HUES6 (cell line): ENCODE measurements at regions not wholly inside any gene's neighbourhood (a gene's known extent, or its start where the extent isn't known, plus 50 kb on each side); places are given as distances from the start of the nearest gene placed in this dataset.

Experiments
- H3K27ac ChIP-seq: 2 replicates; pipeline ENCODE4 v1.7.0; 2013; ENCODE audit warnings: low read depth, mild to moderate bottlenecking, low read length, inconsistent platforms
- H3K27me3 ChIP-seq: 2 replicates; pipeline ENCODE4 v1.6.1; 2013; ENCODE audit warnings: low read length; ENCODE audit not compliant: control insufficient read depth, insufficient read depth
- H3K36me3 ChIP-seq: 2 replicates; pipeline ENCODE4 v1.6.1; 2013; ENCODE audit warnings: low read length; ENCODE audit not compliant: control insufficient read depth, insufficient read depth
- H3K4me1 ChIP-seq: 2 replicates; pipeline ENCODE4 v1.6.1; 2013; ENCODE audit warnings: low read length; ENCODE audit not compliant: control insufficient read depth, insufficient read depth
- H3K4me3 ChIP-seq: 2 replicates; pipeline ENCODE4 v1.5.1; 2013; ENCODE audit warnings: low read depth, low read length
- H3K9ac ChIP-seq: one replicate; pipeline ENCODE4 v1.6.1; 2013; ENCODE audit warnings: mild to moderate bottlenecking, low read length
- H3K9me3 ChIP-seq: 2 replicates; pipeline ENCODE4 v1.6.1; 2013; ENCODE audit warnings: low read depth, low read length; ENCODE audit not compliant: control insufficient read depth, insufficient read depth

- Histone ChIP-seq H3K9ac (no peak overlapping the region), H3K27ac (no peak overlapping the region), H3K36me3 (no peaks in the 10 kb centered on the region), H3K4me1 (no peaks in the 10 kb centered on the region), H3K9me3 (no peaks in the 10 kb centered on the region), H3K4me3 (no peak overlapping the region), H3K27me3 (no peaks in the 10 kb centered on the region)
These were observed 132.5 kb upstream of the ARGLU1 start for GRCh38 chr13:106700439-106700838.

DNA sequence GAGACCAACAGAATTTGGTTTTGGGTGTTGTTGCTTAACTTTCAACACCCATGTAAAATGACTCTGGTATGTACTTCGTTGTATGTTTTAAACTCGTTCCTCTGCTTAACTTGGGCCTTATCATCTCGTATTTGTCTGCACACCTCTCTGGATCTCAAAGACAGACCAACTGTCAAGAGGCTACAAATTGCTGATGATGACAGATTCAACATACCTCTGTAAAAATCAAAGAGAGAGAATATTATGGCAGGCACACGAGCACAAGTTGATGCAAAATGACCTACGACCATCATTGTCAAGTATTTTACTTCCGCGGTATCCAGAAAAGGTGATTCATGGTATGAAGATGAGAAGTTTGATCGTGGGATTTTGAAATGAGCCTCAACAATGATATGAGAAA is 132.1 kb upstream of the ARGLU1 start:
- H3K9ac ChIP-seq, result no peak overlapping the region
- no peak overlapping the region for H3K27ac ChIP-seq
- H3K4me1 ChIP-seq, result no peaks in the 10 kb centered on the region
- no peaks in the 10 kb centered on the region for H3K36me3 ChIP-seq
- no peaks in the 10 kb centered on the region for H3K9me3 ChIP-seq
- no peak overlapping the region for H3K4me3 ChIP-seq
- H3K27me3 ChIP-seq, result no peaks in the 10 kb centered on the region

GRCh38 chr13:106699311-106699710 is 131.4 kb upstream of the ARGLU1 start:
- Histone ChIP-seq H3K9ac (no peak overlapping the region), H3K27ac (no peak overlapping the region), H3K36me3 (no peaks in the 10 kb centered on the region), H3K4me3 (no peak overlapping the region), H3K4me1 (no peaks in the 10 kb centered on the region), H3K27me3 (no peaks in the 10 kb centered on the region), H3K9me3 (no peaks in the 10 kb centered on the region)

DNA sequence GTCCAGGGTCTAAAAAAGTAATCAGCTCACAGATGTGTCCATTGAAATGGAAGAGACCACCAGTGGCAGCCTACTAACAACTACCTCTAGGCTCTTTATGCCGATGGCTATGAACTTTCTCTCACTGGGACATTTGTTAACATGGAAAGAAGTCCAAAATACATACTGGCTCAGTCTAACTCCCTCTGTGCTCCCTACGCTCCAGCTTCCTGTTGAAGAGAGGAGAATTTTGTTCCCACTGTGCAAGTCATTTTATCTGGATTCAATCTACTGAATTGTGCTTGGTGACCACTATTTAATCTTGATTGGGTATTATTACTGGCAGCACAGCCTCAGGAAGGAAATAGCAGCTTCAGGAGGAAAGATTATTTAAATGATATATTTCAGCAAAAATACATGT is 128.8 kb upstream of the ARGLU1 start:
- Histone ChIP-seq H3K4me1 (peaks cover 4% of the 10 kb centered on the region), H3K27me3 (no peaks in the 10 kb centered on the region), H3K36me3 (no peaks in the 10 kb centered on the region), H3K9ac (no peak overlapping the region), H3K4me3 (no peak overlapping the region), H3K9me3 (no peaks in the 10 kb centered on the region), H3K27ac (no peak overlapping the region)

DNA sequence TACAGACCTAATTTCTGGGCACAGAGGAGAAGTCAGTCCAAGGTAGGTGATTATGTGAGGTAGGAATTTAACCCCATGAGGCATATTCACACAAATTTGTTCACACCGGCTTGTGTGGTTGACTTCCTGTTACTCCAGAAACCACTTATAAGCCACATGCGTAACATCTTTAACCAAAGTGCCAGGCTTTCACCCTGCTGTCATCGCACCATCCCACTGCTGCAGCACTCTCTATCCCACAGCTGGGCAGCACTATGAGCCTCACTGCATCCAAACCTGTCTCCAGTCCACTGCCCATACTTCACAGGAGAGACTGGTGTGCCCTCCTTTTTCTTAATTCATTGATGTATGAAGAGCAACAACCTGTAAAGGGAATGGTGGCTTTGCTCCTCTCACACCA is 128.2 kb upstream of the ARGLU1 start:
- no peaks in the 10 kb centered on the region for H3K9me3 ChIP-seq

DNA sequence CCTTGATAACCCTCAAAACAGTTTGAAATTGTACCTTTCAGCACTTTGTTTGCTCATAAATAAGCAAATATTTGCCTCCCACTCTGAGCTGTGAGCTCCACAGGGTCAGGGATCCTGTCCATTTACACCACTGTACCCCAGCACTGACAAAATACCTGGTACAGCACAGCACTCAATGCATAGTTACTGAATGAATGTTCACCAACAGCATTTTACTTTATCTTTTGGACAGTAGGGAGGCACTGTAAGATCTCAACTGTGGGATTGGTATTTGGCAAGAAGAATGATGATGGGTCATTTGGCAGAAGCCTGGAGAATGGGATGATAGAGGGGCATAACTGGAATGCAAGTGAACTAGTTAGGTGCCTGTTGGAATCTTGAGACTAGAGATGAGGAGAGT is 127.2 kb upstream of the ARGLU1 start:
- no peak overlapping the region for H3K27ac ChIP-seq
- no peaks in the 10 kb centered on the region for H3K9me3 ChIP-seq
- peaks cover 4% of the 10 kb centered on the region for H3K4me1 ChIP-seq
- H3K36me3 ChIP-seq, result no peaks in the 10 kb centered on the region
- no peak overlapping the region for H3K9ac ChIP-seq
- no peak overlapping the region for H3K4me3 ChIP-seq
- no peaks in the 10 kb centered on the region for H3K27me3 ChIP-seq

More for the DNA sequence above, 128.2 kb upstream of the ARGLU1 start:
- H3K9ac ChIP-seq, result no peak overlapping the region
- H3K4me3 ChIP-seq, result no peak overlapping the region
- H3K27me3 ChIP-seq, result no peaks in the 10 kb centered on the region
- H3K36me3 ChIP-seq, result no peaks in the 10 kb centered on the region
- no peak overlapping the region for H3K27ac ChIP-seq
- H3K4me1 ChIP-seq, result peaks cover 4% of the 10 kb centered on the region

DNA sequence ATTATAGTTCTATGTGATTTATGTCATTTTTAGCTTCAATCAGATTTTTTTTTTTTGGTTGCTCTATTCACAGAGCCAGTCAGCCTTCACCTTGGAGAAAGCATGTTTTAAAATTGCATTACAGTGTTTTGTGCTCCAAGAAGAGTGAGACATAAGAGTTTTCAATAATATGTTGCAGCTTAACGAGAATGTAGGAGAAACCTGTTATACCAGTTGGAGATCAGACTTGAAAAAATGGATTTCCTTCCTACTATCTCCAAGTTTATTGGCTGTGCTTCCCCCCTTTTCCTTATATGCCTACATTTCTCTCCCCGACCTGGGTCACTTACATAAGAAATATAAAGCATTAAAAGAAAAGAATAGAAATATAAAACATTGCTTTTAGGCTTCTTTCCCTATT is 123.9 kb upstream of the ARGLU1 start:
- Histone ChIP-seq H3K27me3 (no peaks in the 10 kb centered on the region), H3K27ac (no peak overlapping the region), H3K4me1 (peaks cover 4% of the 10 kb centered on the region), H3K36me3 (no peaks in the 10 kb centered on the region), H3K9ac (no peak overlapping the region), H3K9me3 (no peaks in the 10 kb centered on the region), H3K4me3 (no peak overlapping the region)

DNA sequence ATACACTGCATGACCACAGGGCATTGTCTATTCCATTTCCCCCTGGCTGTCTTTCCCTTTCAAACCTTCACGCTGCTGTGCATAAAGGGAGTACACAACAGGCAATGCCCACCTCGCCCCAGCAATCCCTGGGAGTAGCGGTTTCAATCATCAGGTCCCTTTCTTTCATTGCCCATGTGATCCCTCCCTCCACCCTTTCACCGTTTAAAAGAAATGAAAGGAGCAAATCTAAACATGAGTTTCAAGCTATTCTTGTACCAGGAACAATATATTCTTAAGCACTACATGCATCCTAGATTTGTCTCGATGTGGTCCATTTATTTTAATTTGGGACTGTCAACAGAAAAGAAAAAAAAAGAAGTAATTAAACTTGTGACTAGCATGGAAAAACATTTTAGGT is 123.4 kb upstream of the ARGLU1 start:
- no peak overlapping the region for H3K9ac ChIP-seq
- H3K4me3 ChIP-seq, result no peak overlapping the region
- H3K27ac ChIP-seq, result no peak overlapping the region
- H3K9me3 ChIP-seq, result no peaks in the 10 kb centered on the region
- H3K4me1 ChIP-seq, result peaks cover 4% of the 10 kb centered on the region
- H3K36me3 ChIP-seq, result no peaks in the 10 kb centered on the region
- no peaks in the 10 kb centered on the region for H3K27me3 ChIP-seq

GRCh38 chr13:106690779-106691178 is 122.8 kb upstream of the ARGLU1 start:
- no peaks in the 10 kb centered on the region for H3K36me3 ChIP-seq
- H3K9ac ChIP-seq, result no peak overlapping the region
- H3K9me3 ChIP-seq, result no peaks in the 10 kb centered on the region
- no peaks in the 10 kb centered on the region for H3K27me3 ChIP-seq
- H3K27ac ChIP-seq, result no peak overlapping the region
- no peak overlapping the region for H3K4me3 ChIP-seq
- H3K4me1 ChIP-seq, result peaks cover 4% of the 10 kb centered on the region

GRCh38 chr13:106689906-106690305 is 122.0 kb upstream of the ARGLU1 start:
- no peak overlapping the region for H3K9ac ChIP-seq
- peaks cover 4% of the 10 kb centered on the region for H3K4me1 ChIP-seq
- no peaks in the 10 kb centered on the region for H3K9me3 ChIP-seq
- H3K27me3 ChIP-seq, result no peaks in the 10 kb centered on the region
- H3K27ac ChIP-seq, result no peak overlapping the region
- H3K36me3 ChIP-seq, result no peaks in the 10 kb centered on the region
- no peak overlapping the region for H3K4me3 ChIP-seq

DNA sequence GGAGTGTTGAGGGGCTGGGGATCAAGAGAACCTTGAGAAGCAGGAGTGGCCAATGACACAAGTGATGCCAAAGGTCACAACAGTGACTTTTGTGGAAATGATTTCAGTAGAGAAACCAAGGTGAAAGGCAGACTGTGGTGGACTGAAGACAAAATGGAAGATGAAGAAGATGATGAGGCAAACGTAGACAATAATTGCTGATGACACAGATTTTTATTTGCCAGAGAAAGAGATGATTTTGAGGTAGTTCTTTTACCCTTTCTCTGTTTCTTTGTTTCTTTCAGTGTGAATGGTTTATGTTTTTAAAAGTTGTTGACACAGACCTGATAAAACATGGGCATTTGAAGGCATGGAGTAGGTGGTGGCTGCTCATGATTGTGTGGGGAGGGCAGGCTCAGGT is 121.0 kb upstream of the ARGLU1 start:
- Histone ChIP-seq H3K27ac (no peak overlapping the region), H3K9me3 (no peaks in the 10 kb centered on the region), H3K36me3 (no peaks in the 10 kb centered on the region), H3K4me1 (peaks cover 4% of the 10 kb centered on the region), H3K9ac (no peak overlapping the region), H3K4me3 (no peak overlapping the region), H3K27me3 (no peaks in the 10 kb centered on the region)

GRCh38 chr13:106686163-106686562 is 118.2 kb upstream of the ARGLU1 start:
- H3K27ac ChIP-seq, result no peak overlapping the region
- no peaks in the 10 kb centered on the region for H3K27me3 ChIP-seq
- no peaks in the 10 kb centered on the region for H3K36me3 ChIP-seq
- no peak overlapping the region for H3K4me3 ChIP-seq
- peaks cover 10% of the 10 kb centered on the region for H3K4me1 ChIP-seq
- no peaks in the 10 kb centered on the region for H3K9me3 ChIP-seq
- H3K9ac ChIP-seq, result no peak overlapping the region
